Right lobe of liver (tissue), 4 donors: ENCODE measurements at regions not wholly inside any gene's neighbourhood (a gene's known extent, or its start where the extent isn't known, plus 50 kb on each side); places are given as distances from the start of the nearest gene placed in this dataset.

ENCODE experiments used
- POLR2A ChIP-seq: fragments of 450-650 bp; IDR thresholded peaks from one replicate; pipeline ENCODE4 v1.6.1; 2017; ENCODE audit warnings: antibody characterized with exemption, mild to moderate bottlenecking
- TF ChIP-seq, protein P1 (sequence below), 4 donors: fragments of 200-600 bp in 3 of 4; fragments of 450-650 bp in 1 of 4; IDR thresholded peaks; one replicate each; pipeline versions ENCODE4 v1.5.1 to v1.8.0; 2016 to 2022; ENCODE audit warnings: antibody characterized with exemption in 4 of 4, mild to moderate bottlenecking in 2 of 4
- donor health status: DM: no; HTN: no; CAD: no.
- donor health status: DM: no; HTN: no; CAD: no.
- donor health status: DM: no; HTN: yes; CAD: no.

DNA sequence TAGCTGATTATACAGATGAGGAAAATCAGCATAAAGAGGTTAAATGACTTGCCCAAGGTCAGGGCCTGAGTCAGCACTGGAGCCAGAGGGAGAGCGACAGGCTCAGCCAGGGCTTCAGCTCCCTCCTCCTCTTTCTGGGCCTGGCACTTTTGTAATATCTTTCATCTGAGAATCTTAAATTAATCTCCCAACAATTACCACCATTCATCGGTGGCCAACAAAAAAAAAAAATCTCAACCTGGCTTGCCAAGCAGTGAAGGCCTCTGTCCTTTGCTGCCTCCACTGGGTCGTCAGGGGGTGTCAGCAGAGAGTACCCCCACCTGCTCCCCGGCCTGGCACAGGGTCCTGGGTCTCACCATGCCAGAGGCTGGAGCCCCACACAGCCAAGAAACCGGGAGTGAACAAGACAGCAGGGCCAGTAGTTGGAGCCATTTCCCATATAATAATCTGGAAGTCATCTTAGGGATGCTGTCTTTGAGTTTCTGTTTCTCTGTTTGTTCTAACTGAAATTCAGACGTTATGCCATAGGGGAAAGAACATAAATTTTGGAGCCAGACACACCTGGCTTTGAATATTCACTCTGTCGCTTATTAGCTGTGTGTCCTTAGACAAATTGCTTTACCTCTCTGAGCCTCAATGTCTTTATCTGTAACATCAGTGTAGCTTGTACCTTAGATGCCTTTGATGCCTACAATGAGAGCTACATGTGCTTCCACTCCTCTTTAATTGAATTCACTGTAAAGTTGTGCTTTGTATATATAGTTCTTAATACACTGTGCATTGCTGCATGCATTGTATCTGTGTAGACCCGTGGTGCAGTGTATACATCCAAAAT, 299.9 kb upstream of the MSX2 start:
- TF ChIP-seq, protein P1, sequence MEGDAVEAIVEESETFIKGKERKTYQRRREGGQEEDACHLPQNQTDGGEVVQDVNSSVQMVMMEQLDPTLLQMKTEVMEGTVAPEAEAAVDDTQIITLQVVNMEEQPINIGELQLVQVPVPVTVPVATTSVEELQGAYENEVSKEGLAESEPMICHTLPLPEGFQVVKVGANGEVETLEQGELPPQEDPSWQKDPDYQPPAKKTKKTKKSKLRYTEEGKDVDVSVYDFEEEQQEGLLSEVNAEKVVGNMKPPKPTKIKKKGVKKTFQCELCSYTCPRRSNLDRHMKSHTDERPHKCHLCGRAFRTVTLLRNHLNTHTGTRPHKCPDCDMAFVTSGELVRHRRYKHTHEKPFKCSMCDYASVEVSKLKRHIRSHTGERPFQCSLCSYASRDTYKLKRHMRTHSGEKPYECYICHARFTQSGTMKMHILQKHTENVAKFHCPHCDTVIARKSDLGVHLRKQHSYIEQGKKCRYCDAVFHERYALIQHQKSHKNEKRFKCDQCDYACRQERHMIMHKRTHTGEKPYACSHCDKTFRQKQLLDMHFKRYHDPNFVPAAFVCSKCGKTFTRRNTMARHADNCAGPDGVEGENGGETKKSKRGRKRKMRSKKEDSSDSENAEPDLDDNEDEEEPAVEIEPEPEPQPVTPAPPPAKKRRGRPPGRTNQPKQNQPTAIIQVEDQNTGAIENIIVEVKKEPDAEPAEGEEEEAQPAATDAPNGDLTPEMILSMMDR (IDR thresholded peaks at IDR 0.05), result no peak
- TF ChIP-seq POLR2A, result no peak
